GM18868 (cell line): ENCODE measurements at regions not wholly inside any gene's neighbourhood (a gene's known extent, or its start where the extent isn't known, plus 50 kb on each side); places are given as distances from the start of the nearest gene placed in this dataset.

Experiments
- ATAC-seq: cut with Tn5 transposase; IDR thresholded peaks from one replicate; pipeline ENCODE4 v1.9.1; 2021; ENCODE audit warnings: mild to moderate bottlenecking, moderate library complexity; ENCODE audit not compliant: unreplicated experiment

- no peak for ATAC-seq
These were observed 115.2 kb upstream of the PITRM1 start for GRCh38 chr10:3287572-3288445.

GRCh38 chr10:3282674-3283017 lies 110.1 kb upstream of the PITRM1 start:
- ATAC-seq: no peak

- ATAC-seq: no peak
These were observed 109.5 kb upstream of the PITRM1 start for GRCh38 chr10:3281941-3282673.

GRCh38 chr10:3278771-3279170 lies 106.2 kb upstream of the PITRM1 start:
- ATAC-seq: no peak

- no peak for ATAC-seq
These were observed 105.0 kb upstream of the PITRM1 start for GRCh38 chr10:3277566-3277965.

GRCh38 chr10:3274414-3274813 lies 101.8 kb upstream of the PITRM1 start:
- ATAC-seq: no peak

GRCh38 chr10:3273966-3274365 lies 101.4 kb upstream of the PITRM1 start:
- no peak for ATAC-seq

- ATAC-seq: no peak
These were observed 99.7 kb upstream of the PITRM1 start for GRCh38 chr10:3272300-3272699.

GRCh38 chr10:3271354-3272115 lies 99.0 kb upstream of the PITRM1 start:
- no peak for ATAC-seq

GRCh38 chr10:3270577-3271316 lies 98.2 kb upstream of the PITRM1 start:
- ATAC-seq: no peak

- no peak for ATAC-seq
These were observed 95.4 kb upstream of the PITRM1 start for GRCh38 chr10:3268025-3268424.

GRCh38 chr10:3265088-3265487 lies 92.5 kb upstream of the PITRM1 start:
- no peak for ATAC-seq

GRCh38 chr10:3264161-3264761 lies 91.7 kb upstream of the PITRM1 start:
- no peak for ATAC-seq

GRCh38 chr10:3263747-3264146 lies 91.2 kb upstream of the PITRM1 start:
- ATAC-seq: no peak

GRCh38 chr10:3263082-3263481 lies 90.5 kb upstream of the PITRM1 start:
- ATAC-seq: no peak

- no peak for ATAC-seq
These were observed 89.3 kb upstream of the PITRM1 start for GRCh38 chr10:3261921-3262320.

GRCh38 chr10:3260066-3260834 lies 87.7 kb upstream of the PITRM1 start:
- no peak for ATAC-seq

- ATAC-seq: no peak
These were observed 86.9 kb upstream of the PITRM1 start for GRCh38 chr10:3259499-3259898.

- no peak for ATAC-seq
These were observed 85.8 kb upstream of the PITRM1 start for GRCh38 chr10:3258394-3258793.

- no peak for ATAC-seq
These were observed 83.0 kb upstream of the PITRM1 start for GRCh38 chr10:3255616-3256015.
